ENCODE measurements at regions not wholly inside any gene's neighbourhood (a gene's known extent, or its start where the extent isn't known, plus 50 kb on each side); places are given as distances from the start of the nearest gene placed in this dataset.
A peak's percentile ranks its signal among the peaks of the same experiment; 100 is the strongest.

DNA sequence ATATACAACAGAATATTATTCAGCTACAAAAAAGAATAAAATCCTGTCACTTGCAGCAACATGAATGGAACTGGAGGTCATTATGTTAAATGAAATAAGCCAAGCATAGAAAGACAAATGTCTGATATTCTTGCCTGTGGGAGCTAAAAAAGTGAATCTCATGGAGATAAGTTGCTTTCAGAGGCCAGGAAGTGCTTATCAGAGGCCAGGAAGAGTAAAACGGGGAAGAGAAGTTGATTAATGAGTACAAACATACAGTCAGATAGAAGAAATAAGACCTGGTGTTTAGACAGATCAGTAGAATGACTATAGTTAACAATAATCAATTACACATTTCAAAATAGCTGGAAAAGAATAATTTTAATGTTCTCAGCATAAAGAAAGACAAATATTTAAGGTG lies 54.4 kb upstream of the CPHXL start:
- no peak overlapping the region for H3K4me3 ChIP-seq
- no peak overlapping the region for H3K27ac ChIP-seq (ENCODE audit: low read depth in 1 of 2, low read length in 1 of 2)
- ATAC-seq (ENCODE audit: insufficient read depth, low FRiP score), result no peak
- H3K9ac ChIP-seq (ENCODE audit: insufficient read depth in 1 of 2, low read length in 2 of 2), result no peak overlapping the region
- WGBS, 2 donors, result 0% methylated on average over 1 of the region's 1 CpG
- TF ChIP-seq, protein P1, sequence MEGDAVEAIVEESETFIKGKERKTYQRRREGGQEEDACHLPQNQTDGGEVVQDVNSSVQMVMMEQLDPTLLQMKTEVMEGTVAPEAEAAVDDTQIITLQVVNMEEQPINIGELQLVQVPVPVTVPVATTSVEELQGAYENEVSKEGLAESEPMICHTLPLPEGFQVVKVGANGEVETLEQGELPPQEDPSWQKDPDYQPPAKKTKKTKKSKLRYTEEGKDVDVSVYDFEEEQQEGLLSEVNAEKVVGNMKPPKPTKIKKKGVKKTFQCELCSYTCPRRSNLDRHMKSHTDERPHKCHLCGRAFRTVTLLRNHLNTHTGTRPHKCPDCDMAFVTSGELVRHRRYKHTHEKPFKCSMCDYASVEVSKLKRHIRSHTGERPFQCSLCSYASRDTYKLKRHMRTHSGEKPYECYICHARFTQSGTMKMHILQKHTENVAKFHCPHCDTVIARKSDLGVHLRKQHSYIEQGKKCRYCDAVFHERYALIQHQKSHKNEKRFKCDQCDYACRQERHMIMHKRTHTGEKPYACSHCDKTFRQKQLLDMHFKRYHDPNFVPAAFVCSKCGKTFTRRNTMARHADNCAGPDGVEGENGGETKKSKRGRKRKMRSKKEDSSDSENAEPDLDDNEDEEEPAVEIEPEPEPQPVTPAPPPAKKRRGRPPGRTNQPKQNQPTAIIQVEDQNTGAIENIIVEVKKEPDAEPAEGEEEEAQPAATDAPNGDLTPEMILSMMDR (IDR thresholded peaks at IDR 0.05; ENCODE audit: control extremely low read depth, extremely low read depth), result no peak
- H3K27me3 ChIP-seq (ENCODE audit: control insufficient read depth in 3 of 3, insufficient read depth in 3 of 3, low read length in 2 of 3), result no peaks in the 10 kb centered on the region
- no peaks in the 10 kb centered on the region for H3K4me1 ChIP-seq (ENCODE audit: control insufficient read depth in 5 of 5, insufficient read depth in 5 of 5, low read length in 5 of 5)
- DNase-seq, result no peak
- no peaks in the 10 kb centered on the region for H3K9me3 ChIP-seq (ENCODE audit: control insufficient read depth in 4 of 4, insufficient read depth in 3 of 4, low read length in 3 of 4)
- H3K36me3 ChIP-seq (ENCODE audit: control insufficient read depth in 4 of 4, insufficient read depth in 4 of 4, low read length in 4 of 4), result no peaks in the 10 kb centered on the region

DNA sequence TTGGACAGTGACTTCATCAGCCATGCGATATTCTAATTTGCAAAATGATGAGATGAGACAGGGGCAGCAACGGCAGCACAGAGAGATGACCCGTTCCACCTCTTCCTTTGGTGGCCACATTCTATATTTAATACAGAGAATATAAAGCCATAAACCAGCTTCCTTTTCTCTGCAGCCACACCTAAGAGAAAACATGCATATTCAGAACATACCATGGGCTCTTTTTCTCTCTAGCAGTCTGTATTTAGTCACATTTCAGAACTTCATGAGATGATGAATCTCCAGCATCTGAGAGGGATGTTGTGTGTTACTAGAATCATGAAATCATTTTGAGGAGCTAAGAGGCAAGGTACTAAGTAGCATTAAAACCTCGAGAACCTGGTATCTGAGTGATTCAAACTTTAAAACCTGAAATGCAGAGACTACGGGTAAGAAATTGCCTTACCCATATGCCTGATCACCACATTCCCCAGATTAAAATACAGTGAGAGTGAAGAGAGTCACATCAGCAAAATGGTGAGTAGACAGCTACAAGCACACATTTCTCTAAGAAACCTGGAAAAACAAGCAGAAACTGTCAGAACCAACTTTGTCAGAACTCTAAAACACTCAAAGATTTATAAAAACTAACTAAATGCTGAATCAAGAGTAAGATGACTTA lies 55.5 kb upstream of the CPHXL start:
- TF ChIP-seq, protein P1 (IDR thresholded peaks at IDR 0.05; ENCODE audit: control extremely low read depth, extremely low read depth), result no peak

DNA sequence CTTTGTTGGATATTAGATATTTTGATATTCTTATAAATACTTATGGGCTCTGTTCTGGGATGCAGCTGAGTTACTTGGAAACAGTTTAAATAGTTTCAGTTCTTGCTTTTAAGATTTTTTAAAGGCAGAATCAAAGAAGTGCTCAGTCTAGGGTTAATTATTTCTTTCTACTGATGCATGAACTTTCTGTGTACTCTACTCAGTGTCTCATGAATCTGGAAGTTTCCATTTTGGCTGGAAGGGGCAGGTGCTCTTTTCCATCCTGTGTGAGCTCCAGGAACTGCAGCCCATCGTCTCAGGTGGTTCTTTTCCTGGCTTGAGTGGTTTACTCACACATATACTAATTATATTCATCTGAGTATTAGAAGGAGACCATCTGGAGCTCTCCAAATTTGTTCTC lies 61.1 kb upstream of the CPHXL start:
- ATAC-seq (ENCODE audit: insufficient read depth, low FRiP score), result no peak
- TF ChIP-seq, protein P1 (IDR thresholded peaks at IDR 0.05; ENCODE audit: control extremely low read depth, extremely low read depth), result no peak
- Histone ChIP-seq H3K36me3 (ENCODE audit: control insufficient read depth in 4 of 4, insufficient read depth in 4 of 4, low read length in 4 of 4) (no peaks in the 10 kb centered on the region), H3K9me3 (ENCODE audit: control insufficient read depth in 4 of 4, insufficient read depth in 3 of 4, low read length in 3 of 4) (no peaks in the 10 kb centered on the region), H3K27ac (ENCODE audit: low read depth in 1 of 2, low read length in 1 of 2) (no peak overlapping the region), H3K4me1 (ENCODE audit: control insufficient read depth in 5 of 5, insufficient read depth in 5 of 5, low read length in 5 of 5) (no peaks in the 10 kb centered on the region), H3K4me3 (no peak overlapping the region), H3K27me3 (ENCODE audit: control insufficient read depth in 3 of 3, insufficient read depth in 3 of 3, low read length in 2 of 3) (no peaks in the 10 kb centered on the region), H3K9ac (ENCODE audit: insufficient read depth in 1 of 2, low read length in 2 of 2) (no peak overlapping the region)
- no peak for DNase-seq
- WGBS, 2 donors, result 65 to 73% methylated on average over 1 of the region's 1 CpG

More for the DNA sequence above, 55.5 kb upstream of the CPHXL start:
- ATAC-seq (ENCODE audit: insufficient read depth, low FRiP score) (no peak), DNase-seq (no peak)
- Histone ChIP-seq H3K27me3 (ENCODE audit: control insufficient read depth in 3 of 3, insufficient read depth in 3 of 3, low read length in 2 of 3) (no peaks in the 10 kb centered on the region), H3K9ac (ENCODE audit: insufficient read depth in 1 of 2, low read length in 2 of 2) (no peak overlapping the region), H3K27ac (ENCODE audit: low read depth in 1 of 2, low read length in 1 of 2) (no peak overlapping the region), H3K4me1 (ENCODE audit: control insufficient read depth in 5 of 5, insufficient read depth in 5 of 5, low read length in 5 of 5) (no peaks in the 10 kb centered on the region), H3K36me3 (ENCODE audit: control insufficient read depth in 4 of 4, insufficient read depth in 4 of 4, low read length in 4 of 4) (no peaks in the 10 kb centered on the region), H3K9me3 (ENCODE audit: control insufficient read depth in 4 of 4, insufficient read depth in 3 of 4, low read length in 3 of 4) (no peaks in the 10 kb centered on the region), H3K4me3 (no peak overlapping the region)
- 75 to 78% methylated on average over 5 of the region's 5 CpGs for WGBS, 2 donors

DNA sequence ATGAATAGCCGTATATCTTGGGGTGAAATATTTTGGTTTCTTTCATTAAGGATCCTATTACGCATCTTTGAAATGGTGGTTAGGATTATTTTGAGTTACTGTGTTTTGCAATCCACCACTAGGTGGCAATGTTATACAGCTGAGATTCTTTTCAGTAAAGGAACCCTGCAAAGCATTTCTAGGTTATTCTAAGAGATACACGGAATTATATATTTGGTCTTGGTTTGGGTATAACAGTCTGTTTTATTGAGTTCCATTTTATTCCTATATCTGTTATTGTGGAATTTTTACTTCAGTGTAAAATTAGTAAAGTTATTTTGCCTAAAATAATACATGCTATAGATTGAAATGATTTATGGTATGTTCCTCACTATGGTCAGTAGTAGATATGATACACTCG lies 62.9 kb upstream of the CPHXL start:
- Histone ChIP-seq H3K4me1 (ENCODE audit: control insufficient read depth in 5 of 5, insufficient read depth in 5 of 5, low read length in 5 of 5) (no peaks in the 10 kb centered on the region), H3K9ac (ENCODE audit: insufficient read depth in 1 of 2, low read length in 2 of 2) (no peak overlapping the region), H3K27ac (ENCODE audit: low read depth in 1 of 2, low read length in 1 of 2) (no peak overlapping the region), H3K9me3 (ENCODE audit: control insufficient read depth in 4 of 4, insufficient read depth in 3 of 4, low read length in 3 of 4) (no peaks in the 10 kb centered on the region), H3K36me3 (ENCODE audit: control insufficient read depth in 4 of 4, insufficient read depth in 4 of 4, low read length in 4 of 4) (no peaks in the 10 kb centered on the region), H3K4me3 (no peak overlapping the region), H3K27me3 (ENCODE audit: control insufficient read depth in 3 of 3, insufficient read depth in 3 of 3, low read length in 2 of 3) (no peaks in the 10 kb centered on the region)
- TF ChIP-seq, protein P1 (IDR thresholded peaks at IDR 0.05; ENCODE audit: control extremely low read depth, extremely low read depth), result peak; percentile 63
- ATAC-seq (ENCODE audit: insufficient read depth, low FRiP score) (peak; percentile 58), DNase-seq (peak in 2 of 3 donors; percentile 77 to 80)
- 12 to 17% methylated on average over 4 of the region's 4 CpGs for WGBS, 2 donors
